ENCODE measurements at regions not wholly inside any gene's neighbourhood (a gene's known extent, or its start where the extent isn't known, plus 50 kb on each side); places are given as distances from the start of the nearest gene placed in this dataset.

DNA sequence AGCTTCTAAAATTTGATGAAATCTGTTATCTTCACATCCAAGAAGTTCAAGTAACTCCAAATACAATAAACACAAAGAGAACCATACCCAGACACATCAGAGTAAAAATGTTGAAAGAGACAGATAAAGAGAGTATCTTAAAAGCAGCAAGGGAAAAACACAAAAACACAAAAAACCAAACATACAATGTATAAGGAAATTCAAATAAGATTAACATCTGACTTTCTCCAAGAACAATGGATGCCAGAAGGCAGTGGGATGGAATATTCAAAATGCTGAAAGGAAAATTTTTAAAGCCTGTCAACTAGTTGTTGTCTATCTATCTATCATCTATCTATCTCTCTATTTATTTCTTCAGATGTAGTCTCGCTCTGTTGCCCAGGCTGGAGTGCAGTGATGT lies 72.4 kb upstream of the MKLN1 start:
- no peak for DNase-seq (ENCODE audit: low read depth in 3 of 3)

DNA sequence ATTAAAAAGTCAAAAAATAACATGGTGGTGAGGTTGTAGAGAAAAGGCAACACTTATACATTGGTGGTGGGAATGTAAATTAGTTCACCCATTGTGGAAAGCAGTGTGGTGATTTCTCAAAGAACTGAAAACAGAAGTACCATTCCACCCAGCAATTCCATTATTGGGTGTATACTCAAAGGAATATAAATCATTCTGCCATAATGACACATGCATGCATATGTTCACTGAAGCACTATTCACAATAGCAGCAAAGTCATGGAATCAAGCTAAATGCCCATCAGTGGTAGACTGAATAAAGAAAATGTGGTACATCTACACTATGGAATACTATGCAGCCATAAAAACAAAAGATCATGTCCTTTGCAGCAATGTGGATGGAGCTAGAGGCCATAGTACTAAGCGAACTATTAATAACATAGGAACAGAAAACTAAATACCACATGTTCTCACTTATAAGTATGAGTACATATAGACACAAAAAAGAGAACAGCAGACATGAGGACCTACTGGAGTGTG lies 66.1 kb upstream of the MKLN1 start:
- no peak for DNase-seq (ENCODE audit: low read depth in 3 of 3)

DNA sequence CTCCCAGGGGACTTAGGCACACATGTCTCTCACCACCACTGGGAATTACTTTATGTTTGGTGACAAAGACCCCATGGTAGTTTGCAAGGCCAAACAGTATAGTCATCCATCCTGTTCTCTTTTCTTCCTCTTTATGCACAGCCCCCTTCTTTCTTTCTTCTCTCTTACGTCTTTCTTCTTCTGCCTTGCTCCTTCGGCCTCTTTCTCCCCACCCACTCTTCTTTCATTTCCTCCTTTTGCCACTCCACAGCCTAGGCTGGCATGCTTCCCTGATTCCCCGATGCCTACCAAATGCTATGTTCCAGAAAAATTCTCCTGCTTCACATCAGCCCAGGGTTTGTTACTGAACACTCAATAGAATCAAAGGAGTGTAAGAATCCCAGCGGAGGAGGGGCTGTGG lies 62.4 kb upstream of the MKLN1 start:
- no peak for DNase-seq (ENCODE audit: low read depth in 3 of 3)

DNA sequence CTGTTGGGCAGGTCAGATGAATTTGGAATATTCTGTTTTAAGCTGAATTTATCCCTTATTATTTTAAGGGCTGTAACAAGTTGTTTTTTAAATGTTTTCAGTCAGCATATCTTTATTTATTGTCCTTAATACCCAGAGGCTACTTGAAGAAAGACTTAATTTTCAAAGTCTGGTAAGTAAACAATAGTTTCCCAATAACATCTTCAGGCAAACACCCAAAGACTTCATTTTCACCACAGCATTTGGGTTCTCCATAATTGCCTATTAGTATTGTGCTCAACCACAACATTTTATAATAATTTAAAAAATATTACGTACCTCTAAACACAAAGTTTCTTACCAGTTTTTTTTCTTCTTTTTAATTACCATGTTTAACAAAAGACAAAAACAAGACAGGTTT lies 60.0 kb upstream of the MKLN1 start:
- DNase-seq (ENCODE audit: low read depth in 3 of 3), result no peak

DNA sequence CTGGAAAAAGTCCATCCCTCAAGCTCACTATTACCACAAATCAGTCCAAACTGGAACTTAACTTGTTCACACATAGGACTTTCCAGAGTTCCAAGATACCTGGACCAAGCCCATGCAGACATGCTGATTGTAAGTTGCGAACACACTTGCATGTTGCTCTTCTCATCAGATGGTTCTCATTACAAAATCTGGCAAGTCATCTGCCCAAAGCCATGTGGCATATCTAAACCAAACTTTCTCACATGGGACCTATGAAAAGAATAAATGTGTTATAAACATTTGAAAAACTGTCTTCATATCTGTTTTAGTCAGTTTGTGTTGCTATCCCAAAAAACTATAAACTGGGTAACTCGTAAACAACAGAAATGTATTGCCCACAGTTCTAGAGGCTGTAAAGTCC lies 58.8 kb upstream of the MKLN1 start:
- no peak for DNase-seq (ENCODE audit: low read depth in 3 of 3)

DNA sequence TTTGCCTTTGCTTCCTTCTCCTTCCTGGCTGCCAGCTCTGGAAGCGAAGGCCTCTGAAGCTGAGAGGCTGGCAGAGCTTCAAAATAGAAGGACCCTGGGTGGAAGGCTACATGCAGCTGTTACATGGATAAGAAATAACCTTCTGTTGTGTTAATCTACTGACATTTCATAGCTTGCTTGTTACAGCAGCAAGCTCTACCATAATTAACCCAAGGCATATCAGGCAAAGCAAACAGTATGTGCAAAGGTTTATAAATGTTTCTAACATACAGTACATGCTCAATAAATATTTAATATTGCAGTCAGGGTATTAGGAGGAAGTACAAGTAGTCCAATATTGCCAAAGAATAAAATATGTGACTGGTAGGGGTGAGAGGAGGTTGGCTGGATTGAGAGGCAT lies 55.6 kb upstream of the MKLN1 start:
- no peak for DNase-seq (ENCODE audit: low read depth in 3 of 3)

DNA sequence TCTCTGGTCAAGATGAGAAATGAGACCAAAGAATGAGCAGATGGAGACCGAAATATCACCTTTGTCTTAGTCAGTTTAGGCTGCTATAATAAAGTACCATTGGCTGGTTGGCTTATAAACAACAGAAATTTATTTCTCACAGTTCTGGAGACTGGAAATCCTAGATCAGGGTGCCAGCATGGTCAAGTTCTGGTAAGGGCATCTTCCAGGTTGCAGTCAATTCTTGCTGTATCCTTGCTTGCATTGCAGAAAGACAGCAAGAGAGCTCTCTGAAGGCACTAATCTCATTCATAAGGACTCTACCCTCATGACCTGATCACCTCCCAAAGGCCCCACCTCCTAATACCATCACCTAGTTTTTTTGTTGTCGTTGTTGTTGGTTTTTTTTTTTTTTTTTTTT lies 52.7 kb upstream of the MKLN1 start:
- DNase-seq (ENCODE audit: low read depth in 3 of 3), result no peak

DNA sequence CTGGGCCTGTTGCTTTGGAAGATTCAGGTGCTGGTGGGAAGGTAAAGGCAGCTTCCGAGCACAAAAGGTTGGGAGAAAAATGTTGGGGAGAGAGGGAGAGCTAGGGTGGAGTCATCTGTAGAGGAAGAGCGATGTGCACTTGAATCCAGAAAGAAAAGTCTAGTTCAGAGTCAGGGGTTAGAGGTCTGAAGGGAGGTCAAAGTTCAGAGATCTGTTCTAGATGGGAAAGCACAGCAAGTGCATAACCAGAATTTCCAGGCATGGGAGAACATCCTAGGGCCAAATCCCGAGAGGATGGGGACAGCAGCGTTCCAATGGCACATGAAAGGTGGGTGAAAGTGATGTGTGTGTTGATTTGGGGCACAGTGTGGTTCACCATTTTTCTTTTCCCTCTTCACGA lies 51.5 kb upstream of the MKLN1 start:
- DNase-seq (ENCODE audit: low read depth in 3 of 3), result no peak

DNA sequence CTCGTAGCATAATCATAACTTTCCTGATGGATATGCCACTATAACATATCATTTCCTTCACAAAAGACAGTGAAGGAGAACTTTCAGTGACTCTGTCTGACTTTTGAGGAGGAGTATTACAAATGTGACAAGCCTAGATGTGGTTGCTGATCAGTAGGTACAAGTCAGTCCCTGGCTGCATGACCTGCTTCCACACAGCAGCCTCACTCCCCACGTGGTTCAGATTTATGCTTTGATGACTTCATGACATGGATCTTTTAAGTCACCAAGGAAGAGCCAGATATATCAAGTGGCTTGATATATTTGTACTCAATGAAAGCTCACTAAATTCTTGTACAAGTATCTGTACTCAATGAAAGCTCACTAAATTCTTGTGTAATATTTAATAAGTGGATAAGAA lies 50.9 kb upstream of the MKLN1 start:
- no peak for DNase-seq (ENCODE audit: low read depth in 3 of 3)
